Stimulated activated CD4-positive, alpha-beta T cell treated with anti-CD3 and anti-CD28 coated beads, Interleukin-15, amount 100 ng/mL, for 48 hours (primary cell): ENCODE measurements at regions not wholly inside any gene's neighbourhood (a gene's known extent, or its start where the extent isn't known, plus 50 kb on each side); places are given as distances from the start of the nearest gene placed in this dataset.

Source experiments
- DNase-seq, 2 donors: peaks; one replicate each; pipeline ENCODE4 v3.0.0-alpha.2; 2020; ENCODE audit warnings: low read depth in 2 of 2

- no peak for DNase-seq
Observed at GRCh38 chr17:62882284-62882683, 74.2 kb upstream of the MARCHF10 start.

- DNase-seq = no peak
Observed at GRCh38 chr17:62880120-62880519, 72.0 kb upstream of the MARCHF10 start.

- DNase-seq = no peak
Observed at GRCh38 chr17:62876673-62877405, 68.7 kb upstream of the MARCHF10 start.

- DNase-seq = no peak
Observed at GRCh38 chr17:62876063-62876462, 67.9 kb upstream of the MARCHF10 start.

GRCh38 chr17:62875296-62875695 lies 67.2 kb upstream of the MARCHF10 start:
- DNase-seq = no peak

GRCh38 chr17:62871291-62871690 lies 63.2 kb upstream of the MARCHF10 start:
- DNase-seq = no peak

- DNase-seq = no peak
Observed at GRCh38 chr17:62870552-62870971, 62.4 kb upstream of the MARCHF10 start.

- DNase-seq = no peak
Observed at GRCh38 chr17:62870030-62870541, 62.0 kb upstream of the MARCHF10 start.

GRCh38 chr17:62868723-62869122 lies 60.6 kb upstream of the MARCHF10 start:
- no peak for DNase-seq

- no peak for DNase-seq
Observed at GRCh38 chr17:62868008-62868407, 59.9 kb upstream of the MARCHF10 start.

- DNase-seq = no peak
Observed at GRCh38 chr17:62867303-62867702, 59.2 kb upstream of the MARCHF10 start.

- DNase-seq = no peak
Observed at GRCh38 chr17:62866471-62866870, 58.4 kb upstream of the MARCHF10 start.

- no peak for DNase-seq
Observed at GRCh38 chr17:62865586-62865985, 57.5 kb upstream of the MARCHF10 start.

- no peak for DNase-seq
Observed at GRCh38 chr17:62862251-62862650, 54.1 kb upstream of the MARCHF10 start.

- DNase-seq = no peak
Observed at GRCh38 chr17:62860962-62861873, 53.1 kb upstream of the MARCHF10 start.

- no peak for DNase-seq
Observed at GRCh38 chr17:62859146-62859545, 51.0 kb upstream of the MARCHF10 start.
